ENCODE measurements at regions not wholly inside any gene's neighbourhood (a gene's known extent, or its start where the extent isn't known, plus 50 kb on each side); places are given as distances from the start of the nearest gene placed in this dataset.

- Histone ChIP-seq H3F3A (ENCODE audit: low read length, unreplicated experiment) (no peaks in the 10 kb centered on the region), H3K4me1 (ENCODE audit: insufficient read depth, low read length) (no peaks in the 10 kb centered on the region), H3K9ac (ENCODE audit: low read length) (no peak overlapping the region), H3K9me2 (replicated peaks; ENCODE audit: low read length) (no peaks in the 10 kb centered on the region), H3K4me3 (ENCODE audit: low read length) (no peak overlapping the region), H3K4me2 (ENCODE audit: low read length) (no peak overlapping the region), H3K36me3 (ENCODE audit: low read depth, low read length) (no peaks in the 10 kb centered on the region), H3K27ac (ENCODE audit: low read length) (no peak overlapping the region), H2AFZ (ENCODE audit: low read length) (no peak overlapping the region), H3K27me3 (ENCODE audit: low read length) (no peaks in the 10 kb centered on the region; the same call in 1 of the 2 replicates), H4K20me1 (ENCODE audit: low read length) (no peaks in the 10 kb centered on the region), H3K79me2 (ENCODE audit: low read length) (no peaks in the 10 kb centered on the region), H3K9me3 (ENCODE audit: low read length) (no peaks in the 10 kb centered on the region)
- intact Hi-C loops (cut with micrococcal nuclease) = no loop called here
- no peak for TF ChIP-seq EZH2 (IDR thresholded peaks at IDR 0.05; ENCODE audit: low read length, unreplicated experiment)
- no peak for TF ChIP-seq EZH2phosphoT487 (IDR thresholded peaks at IDR 0.05; ENCODE audit: borderline replicate concordance, low read length)
- TF ChIP-seq, protein P1, sequence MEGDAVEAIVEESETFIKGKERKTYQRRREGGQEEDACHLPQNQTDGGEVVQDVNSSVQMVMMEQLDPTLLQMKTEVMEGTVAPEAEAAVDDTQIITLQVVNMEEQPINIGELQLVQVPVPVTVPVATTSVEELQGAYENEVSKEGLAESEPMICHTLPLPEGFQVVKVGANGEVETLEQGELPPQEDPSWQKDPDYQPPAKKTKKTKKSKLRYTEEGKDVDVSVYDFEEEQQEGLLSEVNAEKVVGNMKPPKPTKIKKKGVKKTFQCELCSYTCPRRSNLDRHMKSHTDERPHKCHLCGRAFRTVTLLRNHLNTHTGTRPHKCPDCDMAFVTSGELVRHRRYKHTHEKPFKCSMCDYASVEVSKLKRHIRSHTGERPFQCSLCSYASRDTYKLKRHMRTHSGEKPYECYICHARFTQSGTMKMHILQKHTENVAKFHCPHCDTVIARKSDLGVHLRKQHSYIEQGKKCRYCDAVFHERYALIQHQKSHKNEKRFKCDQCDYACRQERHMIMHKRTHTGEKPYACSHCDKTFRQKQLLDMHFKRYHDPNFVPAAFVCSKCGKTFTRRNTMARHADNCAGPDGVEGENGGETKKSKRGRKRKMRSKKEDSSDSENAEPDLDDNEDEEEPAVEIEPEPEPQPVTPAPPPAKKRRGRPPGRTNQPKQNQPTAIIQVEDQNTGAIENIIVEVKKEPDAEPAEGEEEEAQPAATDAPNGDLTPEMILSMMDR (conservative IDR thresholded peaks at IDR 0.05; ENCODE audit: low read depth, low read length) = no peak
- DNase-seq (no peak), ATAC-seq (no peak)
- ChIA-PET CTCF (no interaction called here), POLR2A (ENCODE audit: unreplicated experiment) (no interaction called here)
- no TSS peak for BruUV-seq (replicated peaks)
These were observed 81.9 kb upstream of the E2F3 start for GRCh38 chr6:20319520-20320357.

DNA sequence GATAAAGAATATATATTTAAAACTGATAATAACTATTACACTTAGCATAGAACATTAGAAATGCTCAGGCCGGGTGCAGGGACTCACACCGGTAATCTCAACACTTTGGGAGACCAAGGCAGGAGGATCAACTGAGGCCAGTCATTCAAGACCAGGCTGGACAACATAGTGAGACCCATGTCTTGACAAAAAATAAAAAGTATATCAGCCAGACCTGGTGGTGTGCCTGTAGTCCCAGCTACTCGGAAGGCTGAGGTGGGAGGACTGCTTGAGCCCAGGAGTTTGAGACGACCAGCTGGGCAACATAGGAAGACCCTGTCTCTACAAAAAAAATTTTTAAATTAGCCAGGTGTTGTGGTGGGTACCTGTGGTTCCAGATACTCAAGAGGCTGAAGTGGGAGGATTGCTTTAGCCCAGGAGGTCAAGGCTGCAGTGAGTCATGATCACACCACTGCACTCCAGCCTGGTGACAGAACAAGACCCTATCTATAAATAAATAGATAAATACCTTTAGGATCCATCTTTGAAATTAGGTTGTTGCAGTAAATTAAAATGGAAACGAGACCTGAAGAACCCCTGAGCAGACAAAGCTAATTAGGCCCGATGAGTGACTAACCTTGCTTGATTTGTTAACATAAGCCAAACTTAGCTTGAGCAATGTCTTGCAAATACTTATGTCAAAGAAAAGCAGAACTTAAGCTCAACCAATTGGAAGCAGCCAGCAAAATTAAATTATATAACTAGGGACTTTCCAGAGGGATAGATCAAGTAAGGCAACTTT lies 75.8 kb upstream of the E2F3 start:
- CTCF ChIA-PET = no interaction called here
- DNase-seq = no peak

More for the DNA sequence above, 75.8 kb upstream of the E2F3 start:
- no peak overlapping the region for H3K4me2 ChIP-seq (ENCODE audit: low read length)
- H2AFZ ChIP-seq (ENCODE audit: low read length) = no peak overlapping the region
- no peaks in the 10 kb centered on the region for H3K9me3 ChIP-seq (ENCODE audit: low read length)
- BruUV-seq (replicated peaks) = no TSS peak
- H3K27me3 ChIP-seq (ENCODE audit: low read length) = peaks cover 37% of the 10 kb centered on the region
- POLR2A ChIA-PET (ENCODE audit: unreplicated experiment) = no interaction called here
- no peak overlapping the region for H3K9ac ChIP-seq (ENCODE audit: low read length)
- H3K36me3 ChIP-seq (ENCODE audit: low read depth, low read length) = no peaks in the 10 kb centered on the region
- no peaks in the 10 kb centered on the region for H4K20me1 ChIP-seq (ENCODE audit: low read length)
- no peaks in the 10 kb centered on the region for H3F3A ChIP-seq (ENCODE audit: low read length, unreplicated experiment)
- H3K4me3 ChIP-seq (ENCODE audit: low read length) = no peak overlapping the region
- ATAC-seq = no peak
- TF ChIP-seq EZH2phosphoT487 (IDR thresholded peaks at IDR 0.05; ENCODE audit: borderline replicate concordance, low read length) (no peak), EZH2 (IDR thresholded peaks at IDR 0.05; ENCODE audit: low read length, unreplicated experiment) (no peak)
- TF ChIP-seq, protein P1 (conservative IDR thresholded peaks at IDR 0.05; ENCODE audit: low read depth, low read length) = no peak
- H3K9me2 ChIP-seq (replicated peaks; ENCODE audit: low read length) = no peaks in the 10 kb centered on the region
- no peak overlapping the region for H3K27ac ChIP-seq (ENCODE audit: low read length)
- intact Hi-C loops (cut with micrococcal nuclease) = no loop called here
- no peaks in the 10 kb centered on the region for H3K4me1 ChIP-seq (ENCODE audit: insufficient read depth, low read length)
- H3K79me2 ChIP-seq (ENCODE audit: low read length) = no peaks in the 10 kb centered on the region
